HepG2 (cell line): ENCODE measurements at regions not wholly inside any gene's neighbourhood (a gene's known extent, or its start where the extent isn't known, plus 50 kb on each side); places are given as distances from the start of the nearest gene placed in this dataset.

Source experiments
- ATAC-seq: fragments of 200-7000 bp; cut with Tn5 transposase; 3 replicates; pipeline ENCODE4 v1.9.1; 2020; ENCODE audit warnings: mild to moderate bottlenecking, moderate library complexity
- BruUV-seq: library from RNA; stranded (reverse); fragments of 400-500 nt; replicated peaks from 2 replicates; lab custom pipeline; 2021; lab: Mats Ljungman, UMichigan
- CTCF ChIA-PET: fragments of 300-600 bp; formaldehyde crosslinking; extraction: SDS; loops from one replicate; lab custom pipeline; 2021; ENCODE audit warnings: low total read pairs, inconsistent platforms, low intra/inter-chr PET ratio; lab: Yijun Ruan, JAX
- POLR2A ChIA-PET: fragments of 350-600 bp; sonication (Branson Sonifier 250); formaldehyde crosslinking; loops from one replicate; lab custom pipeline; 2020; ENCODE audit warnings: antibody characterized with exemption, inconsistent platforms; lab: Yijun Ruan, JAX
- DNase-seq: peaks from one replicate; pipeline ENCODE4 v3.0.0-alpha.2; 2015; ENCODE audit warnings: low spot score
- FAIRE-seq: peaks from 3 replicates; lab custom pipeline; 2011; peaks lifted over from hg19 to GRCh38; lab: Jason Lieb, UNC
- H2AFZ ChIP-seq: one replicate; pipeline ENCODE4 v1.6.1; 2011; ENCODE audit warnings: low read length, inconsistent platforms
- H3K27ac ChIP-seq: fragments of 300-600 bp; 3 replicates; pipeline ENCODE4 v1.8.0; 2011; ENCODE audit warnings: mixed run types, mild to moderate bottlenecking, mixed read lengths, low read length, inconsistent platforms; ENCODE audit not compliant: insufficient read depth; ENCODE audit errors: extremely low read length
- H3K27me3 ChIP-seq, 2 experiments: fragments of 200-600 bp in 1 of 2; 2 replicates in 1 of 2; 3 replicates in 1 of 2; pipeline versions ENCODE4 v1.6.0 to v1.8.0; 2011; ENCODE audit warnings: low read length in 2 of 2, mild to moderate bottlenecking in 2 of 2, moderate library complexity in 2 of 2, inconsistent platforms in 1 of 2; ENCODE audit not compliant: insufficient read depth in 2 of 2, control insufficient read depth in 1 of 2
- H3K36me3 ChIP-seq, 2 experiments: fragments of 200-600 bp in 1 of 2; replicated peaks in 1 of 2; 2 replicates in 1 of 2; 3 replicates in 1 of 2; pipeline versions ENCODE4 v1.5.1 to v1.8.0; 2011; ENCODE audit warnings: low read length in 2 of 2, inconsistent platforms in 1 of 2; ENCODE audit not compliant: insufficient read depth in 2 of 2, control insufficient read depth in 1 of 2
- H3K4me1 ChIP-seq: 2 replicates; pipeline ENCODE4 v1.5.1; 2012; ENCODE audit warnings: low read length, inconsistent platforms; ENCODE audit not compliant: insufficient read depth
- H3K4me2 ChIP-seq: 2 replicates; pipeline ENCODE4 v1.6.0; 2011; ENCODE audit warnings: low read depth, low read length, inconsistent platforms
- H3K4me3 ChIP-seq, 3 experiments: fragments of 200-600 bp in 1 of 3; sonication (generic), shearing (Covaris generic) in 1 of 3; replicated peaks in 1 of 3; 2 replicates each; pipeline ENCODE4 v1.5.1; 2011 to 2016; ENCODE audit warnings: low read length in 3 of 3, inconsistent platforms in 2 of 3, low read depth in 2 of 3, mild to moderate bottlenecking in 2 of 3, control low read depth in 1 of 3, mixed read lengths in 1 of 3; ENCODE audit not compliant: insufficient read depth in 1 of 3
- H3K79me2 ChIP-seq: one replicate; pipeline ENCODE4 v1.6.1; 2011; ENCODE audit warnings: low read length, inconsistent platforms; ENCODE audit not compliant: insufficient read depth
- H3K9ac ChIP-seq: 2 replicates; pipeline ENCODE4 v1.6.0; 2011; ENCODE audit warnings: mild to moderate bottlenecking, low read depth, low read length, inconsistent platforms; ENCODE audit not compliant: insufficient read depth
- H3K9me3 ChIP-seq: 2 replicates; pipeline ENCODE4 v1.5.1; 2012; ENCODE audit warnings: mild to moderate bottlenecking, low read length
- H4K20me1 ChIP-seq: 2 replicates; pipeline ENCODE4 v1.6.0; 2011; ENCODE audit warnings: inconsistent platforms, mild to moderate bottlenecking, low read length, moderate library complexity; ENCODE audit not compliant: insufficient read depth
- FIP1L1 ChIP-seq: fragments of 200-400 bp; formaldehyde crosslinking; IDR thresholded peaks from 2 replicates; pipeline ENCODE4 v1.6.1; 2018; ENCODE audit warnings: low read depth, mild to moderate bottlenecking, low read length, moderate library complexity, borderline replicate concordance; ENCODE audit not compliant: insufficient read depth
- IRF9 ChIP-seq: sonication (generic); formaldehyde crosslinking; IDR thresholded peaks from 2 replicates; pipeline ENCODE4 v1.8.0; 2022; ENCODE audit warnings: missing genetic modification reagents, mild to moderate bottlenecking, borderline replicate concordance
- KDM2A ChIP-seq: sonication (generic); formaldehyde crosslinking; IDR thresholded peaks from 2 replicates; pipeline ENCODE4 v1.4.0; 2020; ENCODE audit warnings: low read depth, missing genetic modification reagents, borderline replicate concordance
- KLF12 ChIP-seq: sonication (generic); formaldehyde crosslinking; IDR thresholded peaks from 2 replicates; pipeline ENCODE4 v1.4.0; 2020; ENCODE audit warnings: missing genetic modification reagents, borderline replicate concordance
- MZF1 ChIP-seq: sonication (generic); formaldehyde crosslinking; IDR thresholded peaks from 2 replicates; pipeline ENCODE4 v1.8.1; 2023; ENCODE audit warnings: mild to moderate bottlenecking, missing genetic modification reagents, borderline replicate concordance
- NR2F2 ChIP-seq: IDR thresholded peaks from 2 replicates; pipeline ENCODE4 v1.6.1; 2012; ENCODE audit warnings: low read depth, inconsistent platforms, borderline replicate concordance
- ZBTB39 ChIP-seq: sonication (generic); formaldehyde crosslinking; IDR thresholded peaks from 2 replicates; pipeline ENCODE4 v1.5.0; 2020; ENCODE audit warnings: missing genetic modification reagents
- ZBTB40 ChIP-seq, 2 experiments: fragments of 450-650 bp in 1 of 2; sonication (generic) in 1 of 2; formaldehyde crosslinking in 1 of 2; IDR thresholded peaks; 2 replicates each; pipeline versions ENCODE4 v1.6.1 to v1.8.0; 2016 to 2022; ENCODE audit warnings: antibody characterized with exemption in 1 of 2, mild to moderate bottlenecking in 1 of 2, missing genetic modification reagents in 1 of 2
- ZNF251 ChIP-seq: sonication (generic); formaldehyde crosslinking; IDR thresholded peaks from 2 replicates; pipeline ENCODE4 v1.9.0; 2021; ENCODE audit warnings: mild to moderate bottlenecking, missing genetic modification reagents
- ZNF512 ChIP-seq: sonication (generic); formaldehyde crosslinking; IDR thresholded peaks from 2 replicates; pipeline ENCODE4 v1.4.0; 2020; ENCODE audit warnings: mild to moderate bottlenecking, missing genetic modification reagents
- WGBS: methylation state at CpG from one replicate; pipeline ENCODE4 v1.1.6; 2017; ENCODE audit warnings: low lambda C conversion rate; 5-methylcytosine and 5-hydroxymethylcytosine counted together
- in situ Hi-C: cut with HindIII; loops from 2 replicates; pipeline ENCODE4 v1.10.0; 2017; ENCODE audit warnings: low pct_unique_long_range_greater_than_20kb; ENCODE audit not compliant: extremely low pct_ligation_motif_present
- intact Hi-C: fragments of 100-400 bp; cut with micrococcal nuclease; formaldehyde crosslinking; loops from one replicate; pipeline ENCODE4 v1.10.0; 2022; ENCODE audit not compliant: unreplicated experiment

- 29% methylated on average over 1 of the region's 1 CpG for WGBS
- H3K27me3 ChIP-seq: no peaks in the 10 kb centered on the region
- H3K4me3 ChIP-seq: no peak overlapping the region
- 0 out of 2 replicates have a peak, but pooled peaks cover 7% of the 10 kb centered on the region for H3K4me1 ChIP-seq
- H3K36me3 ChIP-seq: no peaks in the 10 kb centered on the region
- DNase-seq (no peak), ATAC-seq (no peak), FAIRE-seq (no peak)
- no TSS peak for BruUV-seq
- no peaks in the 10 kb centered on the region for H3K9me3 ChIP-seq
- H3K79me2 ChIP-seq: no peaks in the 10 kb centered on the region
- ChIA-PET CTCF (no interaction called here), POLR2A (no interaction called here)
- H3K27ac ChIP-seq: no peak overlapping the region
- no peak overlapping the region for H3K9ac ChIP-seq
- in situ Hi-C loops (no loop called here), intact Hi-C loops (no loop called here)
- no peaks in the 10 kb centered on the region for H4K20me1 ChIP-seq
- H2AFZ ChIP-seq: no peak overlapping the region
- H3K4me2 ChIP-seq: no peak overlapping the region
- no peak for TF ChIP-seq KLF12 (CRISPR knock-in tag)
- no peak for TF ChIP-seq ZBTB40 (IDR thresholded peaks at IDR 0.05)
- no peak for TF ChIP-seq ZBTB40 (CRISPR knock-in tag; IDR thresholded peaks at IDR 0.05)
- no peak for TF ChIP-seq ZNF251 (CRISPR knock-in tag)
- TF ChIP-seq ZNF512 (CRISPR knock-in tag): no peak
- no peak for TF ChIP-seq FIP1L1
- no peak for TF ChIP-seq IRF9 (CRISPR knock-in tag)
- TF ChIP-seq NR2F2: no peak
- TF ChIP-seq MZF1 (CRISPR knock-in tag): no peak
- TF ChIP-seq KDM2A: no peak
- no peak for TF ChIP-seq ZBTB39 (CRISPR knock-in tag)
These were observed 467.6 kb downstream of the KIF4B start for GRCh38 chr5:155481182-155481581.
